HS-27A (cell line): ENCODE measurements at regions not wholly inside any gene's neighbourhood (a gene's known extent, or its start where the extent isn't known, plus 50 kb on each side); places are given as distances from the start of the nearest gene placed in this dataset.

ENCODE experiments used
- DNase-seq: peaks from one replicate; pipeline ENCODE4 v3.0.0-alpha.2; 2012; ENCODE audit warnings: low read depth, missing footprints

GRCh38 chr1:76764638-76765454, 102.4 kb upstream of the ST6GALNAC5 start:
- no peak for DNase-seq

GRCh38 chr1:76766381-76766780, 100.9 kb upstream of the ST6GALNAC5 start:
- DNase-seq: no peak

- no peak for DNase-seq
These were observed 97.4 kb upstream of the ST6GALNAC5 start for GRCh38 chr1:76769911-76770310.

GRCh38 chr1:76770979-76771378, 96.3 kb upstream of the ST6GALNAC5 start:
- DNase-seq: no peak

GRCh38 chr1:76781447-76781846, 85.8 kb upstream of the ST6GALNAC5 start:
- DNase-seq: no peak

GRCh38 chr1:76782809-76783208, 84.5 kb upstream of the ST6GALNAC5 start:
- no peak for DNase-seq

- no peak for DNase-seq
These were observed 82.8 kb upstream of the ST6GALNAC5 start for GRCh38 chr1:76784502-76784901.

DNA sequence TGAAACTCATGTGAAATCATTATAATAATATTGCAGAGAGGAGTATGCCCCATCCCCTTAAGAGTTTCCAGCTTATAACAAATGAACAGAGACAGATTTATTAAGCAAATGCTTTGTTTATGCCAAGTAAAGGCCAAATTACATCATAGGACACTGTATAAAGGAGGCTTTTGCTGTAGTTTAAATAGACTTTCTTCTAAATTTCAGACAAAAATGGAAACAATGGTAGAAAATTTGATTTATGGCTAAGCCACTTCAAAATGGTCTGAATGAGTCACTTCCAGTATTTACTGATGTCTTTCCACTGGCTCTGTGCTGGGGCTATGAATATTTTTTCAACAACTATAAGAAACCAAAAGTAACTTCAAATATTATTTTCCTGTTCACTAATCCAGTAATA, 81.1 kb upstream of the ST6GALNAC5 start:
- no peak for DNase-seq

DNA sequence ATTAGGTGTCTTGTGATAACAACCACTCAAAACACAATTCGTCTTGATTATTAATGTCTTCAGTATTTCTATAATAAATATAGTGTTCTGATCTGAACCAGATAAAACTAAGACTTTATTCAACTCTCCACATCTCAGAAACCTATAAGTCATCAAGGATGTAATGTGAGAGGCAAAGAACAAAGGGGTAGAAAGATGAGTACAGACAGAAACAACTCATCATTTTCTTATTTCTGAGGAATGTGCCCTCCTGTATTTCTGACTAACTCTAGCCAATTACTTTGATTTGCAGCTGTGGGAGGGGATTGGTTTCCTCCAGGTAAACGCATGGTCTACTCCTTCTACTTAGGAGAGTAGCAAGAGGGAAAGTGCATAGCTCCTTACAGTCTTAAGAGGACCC, 73.7 kb upstream of the ST6GALNAC5 start:
- no peak for DNase-seq

- DNase-seq: no peak
These were observed 67.6 kb upstream of the ST6GALNAC5 start for GRCh38 chr1:76799700-76800099.

DNA sequence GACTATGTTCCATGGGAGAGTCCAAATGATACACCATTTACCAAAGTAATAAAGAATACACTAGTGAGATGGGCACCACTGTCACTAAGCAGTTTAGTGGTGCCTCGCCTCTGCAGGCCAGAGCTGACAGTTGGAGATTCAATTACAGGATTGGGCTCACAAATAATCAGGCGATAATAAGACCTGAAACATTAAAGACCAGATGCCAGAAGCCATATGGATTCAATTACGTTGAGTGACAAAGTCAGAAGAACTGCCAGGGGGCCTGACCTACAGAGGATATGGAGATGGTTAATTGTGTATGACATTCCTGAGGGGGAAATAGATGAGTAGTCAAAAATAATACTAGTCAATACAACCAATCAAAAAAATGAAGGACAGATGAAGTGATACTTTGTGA, 65.2 kb upstream of the ST6GALNAC5 start:
- no peak for DNase-seq

- DNase-seq: no peak
These were observed 59.6 kb upstream of the ST6GALNAC5 start for GRCh38 chr1:76807543-76808260.
